GM21526 (cell line): ENCODE measurements at regions not wholly inside any gene's neighbourhood (a gene's known extent, or its start where the extent isn't known, plus 50 kb on each side); places are given as distances from the start of the nearest gene placed in this dataset.
"Not testable (repeated sequence)": the region's sequence is repeated elsewhere in the genome, so short reads cannot be mapped to it uniquely, and the experiment has no call there.

Experiments used
- ATAC-seq: cut with Tn5 transposase; IDR thresholded peaks from one replicate; pipeline ENCODE4 v1.9.1; 2021; ENCODE audit warnings: moderate library complexity; ENCODE audit not compliant: unreplicated experiment, low FRiP score

DNA sequence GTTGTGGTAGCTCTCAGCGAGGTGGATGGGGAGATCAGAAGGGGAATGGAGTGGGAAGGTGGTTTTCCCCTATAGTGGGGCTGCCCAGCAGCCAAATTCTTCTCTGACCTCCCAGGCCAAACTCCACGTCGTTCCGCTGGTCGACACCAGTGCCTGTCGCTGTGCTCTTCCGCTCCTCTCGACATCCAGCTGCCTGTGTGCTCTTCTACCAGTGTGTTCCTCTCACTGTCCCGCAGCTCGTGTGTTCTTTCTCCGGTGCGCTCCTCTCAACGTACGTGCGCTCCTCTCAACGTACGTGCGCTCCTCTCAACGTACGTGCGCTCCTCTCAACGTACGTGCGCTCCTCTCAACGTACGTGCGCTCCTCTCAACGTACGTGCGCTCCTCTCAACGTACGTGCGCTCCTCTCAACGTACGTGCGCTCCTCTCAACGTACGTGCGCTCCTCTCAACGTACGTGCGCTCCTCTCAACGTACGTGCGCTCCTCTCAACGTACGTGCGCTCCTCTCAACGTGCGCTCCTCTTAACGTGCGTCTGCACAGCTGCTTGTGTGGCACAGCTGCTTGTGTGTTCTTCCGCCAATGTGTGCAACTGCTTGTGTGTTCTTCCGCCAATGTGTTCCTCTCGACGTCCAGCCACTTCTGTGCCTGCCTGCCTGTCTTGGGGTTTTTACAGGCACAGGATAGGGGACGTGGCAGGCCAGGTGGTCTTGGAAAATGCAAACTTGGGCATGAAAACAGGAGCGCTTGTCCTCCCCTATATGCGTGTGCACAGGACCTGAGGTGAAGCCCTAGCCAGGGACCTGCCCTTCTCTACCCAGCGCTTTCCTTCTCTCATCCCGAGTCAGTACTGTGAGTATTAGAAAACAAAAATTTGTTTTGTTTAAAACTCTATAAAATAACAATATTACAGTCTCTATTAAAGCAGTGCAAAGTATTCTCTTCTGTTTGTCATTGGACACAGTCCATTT lies 991.1 kb downstream of the GBE1 start:
- no peak for ATAC-seq

- no peak for ATAC-seq
These were observed 991.8 kb downstream of the GBE1 start for GRCh38 chr3:80769683-80770082.

- no peak for ATAC-seq
These were observed 993.8 kb downstream of the GBE1 start for GRCh38 chr3:80767604-80768003.

DNA sequence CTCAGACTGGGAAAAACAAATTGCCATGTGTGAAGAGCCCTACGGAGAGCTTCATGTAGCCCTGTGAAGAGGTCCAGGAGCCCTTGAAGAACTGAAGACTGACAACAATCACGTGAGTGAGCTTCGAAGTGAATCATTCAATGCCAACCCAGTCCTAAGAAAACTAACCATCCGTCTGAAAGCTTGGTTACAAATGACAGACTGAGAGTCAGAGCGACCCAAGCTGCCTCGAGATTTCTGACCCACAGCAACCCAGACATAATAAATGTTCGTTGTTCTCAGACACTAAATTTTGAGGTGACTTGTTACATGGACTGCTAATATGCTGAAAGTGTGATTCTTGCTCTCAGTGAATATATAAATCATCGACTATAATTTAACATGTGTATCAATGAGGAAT lies 987.2 kb upstream of the ROBO1 start:
- no peak for ATAC-seq

DNA sequence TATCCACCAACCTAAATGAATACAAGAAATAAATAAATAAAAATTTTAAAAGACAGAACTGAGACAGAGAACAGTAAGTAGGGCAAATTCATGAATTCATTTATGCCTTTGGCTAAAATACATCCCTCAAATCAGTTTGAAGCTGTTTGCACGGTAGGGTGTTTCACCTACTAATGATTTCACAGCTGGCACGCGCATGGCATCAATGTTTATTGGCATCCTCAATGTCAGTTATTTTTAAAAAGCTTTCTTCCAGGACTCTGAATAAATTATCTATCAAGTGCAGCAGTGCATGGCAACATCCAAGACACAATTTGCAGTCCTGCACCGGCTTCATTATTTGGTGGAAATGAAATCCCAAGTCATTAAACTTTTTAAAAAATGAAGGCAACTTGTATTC lies 985.2 kb upstream of the ROBO1 start:
- no peak for ATAC-seq

GRCh38 chr3:80750637-80751036 lies 982.8 kb upstream of the ROBO1 start:
- ATAC-seq, result no peak

DNA sequence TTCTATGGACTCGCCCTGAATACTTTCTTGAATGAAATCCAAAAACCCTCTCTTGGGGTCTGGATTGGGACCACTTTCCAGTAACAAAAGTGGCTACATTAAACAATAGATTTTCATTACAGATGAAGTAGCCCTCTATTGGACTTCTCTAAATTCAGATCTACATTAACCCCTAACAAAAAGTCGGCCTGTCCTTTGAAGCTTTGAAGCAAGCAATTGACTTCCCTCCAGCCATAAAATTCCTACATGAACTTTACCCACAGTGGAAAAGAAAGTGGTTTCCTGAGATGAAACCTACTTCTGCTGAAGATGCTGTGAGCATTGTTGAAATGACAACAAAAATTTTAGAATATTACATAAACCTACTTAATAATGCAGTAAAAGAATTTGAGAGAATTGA lies 967.1 kb upstream of the ROBO1 start:
- ATAC-seq, result no peak

DNA sequence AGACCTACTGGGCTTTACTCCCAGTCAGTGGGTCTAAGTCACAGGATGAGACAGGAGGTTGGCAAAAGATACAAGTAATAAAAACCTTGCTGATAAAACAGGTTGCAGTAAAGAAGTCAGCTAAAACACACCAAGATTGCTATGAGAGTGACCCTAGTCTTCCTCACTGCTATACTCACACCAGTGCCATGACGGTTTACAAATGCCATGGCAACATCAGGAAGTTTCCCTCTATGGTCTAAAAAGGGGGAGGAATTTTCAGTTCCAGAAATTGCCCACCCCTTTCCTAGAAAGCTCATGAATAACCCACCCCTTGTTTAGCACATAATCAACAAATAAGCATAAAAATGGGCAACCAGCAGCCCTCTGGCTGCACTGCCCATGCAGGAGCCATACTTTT lies 966.7 kb upstream of the ROBO1 start:
- ATAC-seq, result no peak

DNA sequence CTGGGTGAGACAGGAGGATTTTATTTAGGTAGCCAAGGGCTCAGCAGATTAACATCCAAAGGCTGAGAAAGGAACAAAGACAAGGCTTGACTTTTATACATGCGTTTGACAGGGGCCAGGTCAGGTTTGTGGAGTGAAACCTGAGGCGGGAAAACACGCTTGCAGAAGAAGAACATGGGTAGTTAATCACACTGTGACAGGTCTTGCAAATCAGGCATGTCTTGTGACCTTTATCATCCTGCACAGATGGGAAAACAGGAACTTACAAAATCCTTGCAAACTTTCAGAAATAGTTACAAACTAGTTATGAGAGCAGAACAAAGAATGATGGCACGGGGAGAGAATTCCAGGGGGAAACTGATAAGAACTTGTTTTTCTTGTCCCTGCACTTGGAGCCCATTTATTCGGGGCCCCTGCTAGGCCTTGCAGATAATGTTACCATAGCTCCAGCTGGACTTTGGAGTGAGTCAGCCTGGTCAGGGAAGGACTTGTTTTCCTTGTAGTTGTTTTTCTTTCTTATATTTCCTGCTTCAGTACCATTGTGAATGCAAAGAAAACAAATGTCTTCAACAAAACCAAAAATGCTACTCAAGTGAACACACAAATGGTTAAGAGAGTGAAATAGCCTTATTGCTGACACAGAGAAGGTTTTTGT lies 965.9 kb upstream of the ROBO1 start:
- no peak for ATAC-seq

DNA sequence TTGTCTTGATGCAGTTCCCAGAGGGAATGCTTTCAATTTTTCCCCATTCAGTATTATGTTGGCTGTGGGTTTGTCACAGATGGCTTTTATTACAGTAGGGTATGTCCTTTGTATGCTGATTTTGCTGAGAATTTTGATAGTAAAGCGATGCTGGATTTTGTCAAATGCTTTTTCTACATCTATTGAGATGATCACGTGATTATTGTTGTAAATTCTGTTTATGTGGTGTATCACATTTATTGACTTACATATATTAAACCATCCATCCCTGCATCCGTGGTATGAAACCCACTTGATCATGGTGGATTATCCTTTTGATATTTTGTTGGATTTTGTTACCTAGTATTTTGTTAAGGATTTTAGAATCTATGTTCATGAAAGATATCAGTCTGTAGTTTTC lies 959.8 kb upstream of the ROBO1 start:
- ATAC-seq, result not testable (repeated sequence)

- not testable (repeated sequence) for ATAC-seq
These were observed 942.0 kb upstream of the ROBO1 start for GRCh38 chr3:80709597-80710322.

GRCh38 chr3:80705290-80705689 lies 937.5 kb upstream of the ROBO1 start:
- no peak for ATAC-seq

GRCh38 chr3:80701349-80701748 lies 933.6 kb upstream of the ROBO1 start:
- no peak for ATAC-seq

DNA sequence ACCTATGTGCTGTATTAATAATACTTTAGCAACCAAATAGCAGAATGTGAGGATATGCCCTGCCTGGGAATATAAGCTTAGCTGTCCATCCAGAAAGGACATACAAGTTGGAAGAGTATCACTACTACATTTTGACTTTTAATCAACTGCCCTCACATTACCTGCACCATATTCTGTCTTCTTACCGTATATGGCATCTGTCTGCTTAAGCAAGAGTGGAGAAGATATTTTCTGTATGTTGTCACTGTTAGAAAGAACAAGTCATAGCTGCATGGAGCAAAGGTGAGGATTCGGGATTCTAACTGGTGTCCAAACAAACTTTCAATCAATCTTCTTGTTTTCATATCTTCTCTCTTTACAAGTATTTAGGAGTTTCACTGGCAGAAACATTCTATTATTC lies 929.5 kb upstream of the ROBO1 start:
- no peak for ATAC-seq

DNA sequence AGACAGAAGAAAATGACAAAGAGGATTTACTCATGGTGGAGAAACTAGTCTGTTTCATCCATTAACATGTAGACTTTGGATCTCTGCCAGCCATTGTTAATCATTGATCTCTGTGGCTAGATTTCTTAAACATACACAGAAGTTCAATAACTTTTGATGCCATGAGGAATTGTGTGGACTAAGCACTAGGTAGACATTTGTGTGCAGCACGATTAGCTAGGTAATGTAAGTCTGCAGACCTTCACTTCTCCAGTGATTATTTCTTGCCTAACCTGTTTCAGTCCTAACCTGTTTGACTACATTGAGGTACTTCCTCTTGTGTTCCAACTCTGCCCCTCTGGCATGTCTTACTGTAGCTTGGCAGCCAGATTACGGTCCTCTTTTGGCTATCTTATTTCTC lies 928.5 kb upstream of the ROBO1 start:
- no peak for ATAC-seq

- ATAC-seq, result no peak
These were observed 921.0 kb upstream of the ROBO1 start for GRCh38 chr3:80688814-80689213.

GRCh38 chr3:80682951-80683350 lies 915.2 kb upstream of the ROBO1 start:
- ATAC-seq, result no peak

DNA sequence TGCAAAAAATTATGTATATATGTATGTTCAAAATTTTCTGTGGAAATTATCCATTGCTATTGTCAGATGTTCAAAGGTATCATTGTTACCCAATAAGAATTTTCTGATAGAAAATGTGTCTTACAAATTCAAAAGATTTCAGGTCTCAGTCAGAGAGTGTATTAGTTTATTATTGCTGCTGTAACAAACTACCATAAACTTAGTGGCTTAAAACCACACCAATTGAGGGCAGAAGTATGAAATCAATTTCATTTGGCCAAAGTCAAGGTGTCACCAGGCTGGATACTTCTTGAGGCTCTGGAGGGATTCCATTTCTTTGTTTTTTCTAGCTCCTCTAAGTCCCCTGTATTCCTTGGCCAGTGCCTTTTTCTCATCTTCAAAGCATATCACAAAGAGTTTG lies 914.4 kb upstream of the ROBO1 start:
- no peak for ATAC-seq

GRCh38 chr3:80677796-80678195 lies 910.0 kb upstream of the ROBO1 start:
- no peak for ATAC-seq

DNA sequence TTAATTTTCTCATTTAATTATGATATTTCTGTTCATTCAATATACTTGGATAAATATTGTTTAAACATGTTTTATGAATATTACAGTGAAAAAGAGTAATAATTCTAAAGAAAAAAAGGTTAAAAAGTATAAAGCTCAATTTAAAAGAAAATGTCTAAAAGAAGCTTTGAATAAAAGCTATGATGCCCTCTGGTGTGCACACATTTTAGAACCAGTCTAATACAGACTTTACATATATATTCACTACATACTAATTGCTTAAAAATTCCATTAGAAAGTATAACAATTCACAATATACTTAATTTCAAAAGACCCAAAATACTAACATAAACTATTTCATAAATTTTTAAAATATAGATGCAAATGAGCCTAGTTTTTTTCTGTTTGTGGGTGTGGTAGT lies 909.1 kb upstream of the ROBO1 start:
- no peak for ATAC-seq

GRCh38 chr3:80676261-80676660 lies 908.5 kb upstream of the ROBO1 start:
- no peak for ATAC-seq
